GM21576 (cell line): ENCODE measurements at regions not wholly inside any gene's neighbourhood (a gene's known extent, or its start where the extent isn't known, plus 50 kb on each side); places are given as distances from the start of the nearest gene placed in this dataset.

Source experiments
- ATAC-seq: cut with Tn5 transposase; IDR thresholded peaks from one replicate; pipeline ENCODE4 v1.9.1; 2021; ENCODE audit warnings: mild to moderate bottlenecking, moderate library complexity; ENCODE audit not compliant: unreplicated experiment

GRCh38 chr7:136336932-136337331 is 359.8 kb upstream of the MTPN start:
- no peak for ATAC-seq

- ATAC-seq, result no peak
Observed at GRCh38 chr7:136333636-136334035, 356.5 kb upstream of the MTPN start.

- ATAC-seq, result no peak
Observed at GRCh38 chr7:136326045-136326609, 349.0 kb upstream of the MTPN start.

- no peak for ATAC-seq
Observed at GRCh38 chr7:136325578-136325977, 348.4 kb upstream of the MTPN start.

GRCh38 chr7:136325027-136325426 is 347.9 kb upstream of the MTPN start:
- no peak for ATAC-seq

- no peak for ATAC-seq
Observed at GRCh38 chr7:136324073-136324704, 347.0 kb upstream of the MTPN start.

- no peak for ATAC-seq
Observed at GRCh38 chr7:136312592-136312991, 335.4 kb upstream of the MTPN start.

- ATAC-seq, result no peak
Observed at GRCh38 chr7:136309407-136309806, 332.2 kb upstream of the MTPN start.

- no peak for ATAC-seq
Observed at GRCh38 chr7:136308230-136308629, 331.1 kb upstream of the MTPN start.

- no peak for ATAC-seq
Observed at GRCh38 chr7:136303162-136303561, 326.0 kb upstream of the MTPN start.

- no peak for ATAC-seq
Observed at GRCh38 chr7:136302049-136302448, 324.9 kb upstream of the MTPN start.

- no peak for ATAC-seq
Observed at GRCh38 chr7:136294977-136295376, 317.8 kb upstream of the MTPN start.

- ATAC-seq, result no peak
Observed at GRCh38 chr7:136293841-136294391, 316.8 kb upstream of the MTPN start.

GRCh38 chr7:136293272-136293671 is 316.1 kb upstream of the MTPN start:
- peak; percentile 61 for ATAC-seq

- ATAC-seq, result no peak
Observed at GRCh38 chr7:136292365-136292764, 315.2 kb upstream of the MTPN start.

- no peak for ATAC-seq
Observed at GRCh38 chr7:136290351-136290750, 313.2 kb upstream of the MTPN start.

- no peak for ATAC-seq
Observed at GRCh38 chr7:136278057-136278456, 300.9 kb upstream of the MTPN start.

GRCh38 chr7:136275794-136276193 is 298.6 kb upstream of the MTPN start:
- ATAC-seq, result no peak

GRCh38 chr7:136274636-136275345 is 297.6 kb upstream of the MTPN start:
- no peak for ATAC-seq

- no peak for ATAC-seq
Observed at GRCh38 chr7:136272934-136273333, 295.8 kb upstream of the MTPN start.

GRCh38 chr7:136267822-136268221 is 290.7 kb upstream of the MTPN start:
- no peak for ATAC-seq

- ATAC-seq, result no peak
Observed at GRCh38 chr7:136266457-136266856, 289.3 kb upstream of the MTPN start.
